ENCODE measurements at regions not wholly inside any gene's neighbourhood (a gene's known extent, or its start where the extent isn't known, plus 50 kb on each side); places are given as distances from the start of the nearest gene placed in this dataset.

DNA sequence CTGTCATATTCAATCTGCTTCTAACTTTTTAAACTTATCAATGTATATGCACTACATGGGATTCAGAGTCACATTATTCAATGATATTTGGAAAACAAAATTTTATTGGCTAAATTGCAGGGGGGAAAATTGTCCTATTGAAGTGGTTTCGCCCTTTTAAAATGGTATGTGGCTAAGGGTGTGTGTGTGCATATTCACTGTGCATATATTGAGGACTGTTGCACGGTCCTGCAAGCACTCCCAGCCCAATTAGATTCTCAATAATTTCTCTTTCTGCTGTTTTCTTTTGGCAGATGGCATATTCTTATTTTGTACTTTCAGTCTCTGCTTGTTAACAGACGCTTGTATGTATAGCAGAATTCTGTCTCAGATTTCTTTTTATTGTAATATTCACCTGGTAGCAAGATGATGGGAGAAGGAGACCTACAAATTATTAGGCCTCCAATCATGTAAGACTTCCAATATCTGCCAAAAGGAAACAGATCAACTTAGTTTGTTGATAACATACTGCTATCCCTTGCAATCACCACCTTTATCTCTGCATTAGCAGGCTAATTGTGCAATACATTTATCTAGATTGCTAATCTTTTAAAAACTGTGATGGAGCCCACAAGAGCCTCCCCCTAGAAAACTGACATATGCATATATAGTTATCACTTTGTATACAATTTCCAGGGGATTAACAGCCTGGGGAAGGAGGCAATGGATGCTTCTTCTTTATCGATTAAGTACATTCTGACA is 411.5 kb downstream of the PLK2 start:
- Histone ChIP-seq H3K9me3 (ENCODE audit: control extremely low read depth in 1 of 3, control insufficient read depth in 2 of 3, insufficient read depth in 1 of 3, low read length in 2 of 3) (peaks cover 0 to 2% (median 0%) of the 10 kb centered on the region in 3 donors), H3K79me2 (ENCODE audit: control insufficient read depth, insufficient read depth, low read length) (no peaks in the 10 kb centered on the region), H3K27me3 (replicated peaks in 1 of 4; ENCODE audit: control extremely low read depth in 1 of 4, control insufficient read depth in 3 of 4, insufficient read depth in 4 of 4, low read length in 3 of 4) (no peaks in the 10 kb centered on the region), H3K4me3 (ENCODE audit: control extremely low read depth in 1 of 5, extremely low read depth in 1 of 5, insufficient read depth in 1 of 5, low read depth in 2 of 5, low read length in 4 of 5) (no peak overlapping the region), H3K27ac (ENCODE audit: low read length in 2 of 2) (no peak overlapping the region), H3K9ac (ENCODE audit: low read length) (no peak overlapping the region), H3K4me1 (ENCODE audit: control insufficient read depth in 2 of 2, insufficient read depth in 2 of 2, low read length in 2 of 2) (no peaks in the 10 kb centered on the region), H3K36me3 (replicated peaks in 1 of 2; ENCODE audit: control extremely low read depth in 1 of 2, control insufficient read depth in 1 of 2, extremely low read depth in 1 of 2, insufficient read depth in 2 of 2, low read length in 1 of 2) (no peaks in the 10 kb centered on the region), H2AFZ (ENCODE audit: insufficient read depth, low read depth, low read length, poor library complexity, severe bottlenecking) (no peak overlapping the region), H4K20me1 (ENCODE audit: control insufficient read depth, insufficient read depth, low read length, poor library complexity, severe bottlenecking) (no peaks in the 10 kb centered on the region), H3K4me2 (replicated peaks; ENCODE audit: low read depth, low read length, poor library complexity, severe bottlenecking) (no peak overlapping the region)
- ChIA-PET CTCF (no interaction called here), POLR2A (no interaction called here)
- no CpG with 5 or more reads among the region's 4 CpGs for WGBS (ENCODE audit: insufficient coverage)
- Mint-ChIP-seq H3K27ac (no peak overlapping the region), H3K9me3 (ENCODE audit: insufficient read depth) (no peaks in the 10 kb centered on the region), H3K27me3 (no peaks in the 10 kb centered on the region), H3K4me1 (no peaks in the 10 kb centered on the region), H3K4me3 (no peak overlapping the region)
- ATAC-seq (ENCODE audit: low read depth), result no peak
- no peak for TF ChIP-seq EZH2 (IDR thresholded peaks at IDR 0.05; ENCODE audit: borderline replicate concordance, insufficient read depth, low read depth, low read length, poor library complexity, severe bottlenecking)
- TF ChIP-seq, protein P1, sequence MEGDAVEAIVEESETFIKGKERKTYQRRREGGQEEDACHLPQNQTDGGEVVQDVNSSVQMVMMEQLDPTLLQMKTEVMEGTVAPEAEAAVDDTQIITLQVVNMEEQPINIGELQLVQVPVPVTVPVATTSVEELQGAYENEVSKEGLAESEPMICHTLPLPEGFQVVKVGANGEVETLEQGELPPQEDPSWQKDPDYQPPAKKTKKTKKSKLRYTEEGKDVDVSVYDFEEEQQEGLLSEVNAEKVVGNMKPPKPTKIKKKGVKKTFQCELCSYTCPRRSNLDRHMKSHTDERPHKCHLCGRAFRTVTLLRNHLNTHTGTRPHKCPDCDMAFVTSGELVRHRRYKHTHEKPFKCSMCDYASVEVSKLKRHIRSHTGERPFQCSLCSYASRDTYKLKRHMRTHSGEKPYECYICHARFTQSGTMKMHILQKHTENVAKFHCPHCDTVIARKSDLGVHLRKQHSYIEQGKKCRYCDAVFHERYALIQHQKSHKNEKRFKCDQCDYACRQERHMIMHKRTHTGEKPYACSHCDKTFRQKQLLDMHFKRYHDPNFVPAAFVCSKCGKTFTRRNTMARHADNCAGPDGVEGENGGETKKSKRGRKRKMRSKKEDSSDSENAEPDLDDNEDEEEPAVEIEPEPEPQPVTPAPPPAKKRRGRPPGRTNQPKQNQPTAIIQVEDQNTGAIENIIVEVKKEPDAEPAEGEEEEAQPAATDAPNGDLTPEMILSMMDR (IDR thresholded peaks at IDR 0.05), result no peak
- no peak for DNase-seq
- intact Hi-C loops (cut with micrococcal nuclease), result no loop called here

DNA sequence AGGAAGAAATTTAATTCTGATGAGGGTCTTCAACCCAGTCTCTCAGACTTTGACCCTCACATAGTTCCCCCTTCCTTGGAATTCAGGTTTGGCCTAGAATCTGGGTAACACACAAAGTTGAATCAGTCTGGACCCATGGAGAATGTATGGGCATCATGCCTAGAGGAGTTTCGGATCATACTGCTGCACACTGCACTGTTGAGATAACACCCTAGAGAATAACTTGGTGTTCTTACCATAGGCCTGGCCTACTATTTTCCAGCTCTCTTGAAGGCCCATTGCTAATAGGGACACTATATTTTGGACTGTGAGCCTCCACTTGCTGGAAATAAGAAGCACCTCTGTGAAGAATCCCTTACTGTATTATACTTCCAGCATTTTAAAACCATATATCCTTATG is 413.5 kb downstream of the PLK2 start:
- H3K4me2 ChIP-seq (replicated peaks; ENCODE audit: low read depth, low read length, poor library complexity, severe bottlenecking), result no peak overlapping the region
- Mint-ChIP-seq H3K4me3 (no peak overlapping the region), H3K27ac (no peak overlapping the region), H3K4me1 (no peaks in the 10 kb centered on the region), H3K9me3 (ENCODE audit: insufficient read depth) (no peaks in the 10 kb centered on the region), H3K27me3 (no peaks in the 10 kb centered on the region)
- H3K79me2 ChIP-seq (ENCODE audit: control insufficient read depth, insufficient read depth, low read length), result no peaks in the 10 kb centered on the region
- no peak overlapping the region for H3K9ac ChIP-seq (ENCODE audit: low read length)
- ChIA-PET CTCF (no interaction called here), POLR2A (no interaction called here)
- no CpG with 5 or more reads among the region's 1 CpG for WGBS (ENCODE audit: insufficient coverage)
- H3K9me3 ChIP-seq (ENCODE audit: control extremely low read depth in 1 of 3, control insufficient read depth in 2 of 3, insufficient read depth in 1 of 3, low read length in 2 of 3), result peaks cover 0 to 2% (median 0%) of the 10 kb centered on the region in 3 donors
- DNase-seq (no peak), ATAC-seq (ENCODE audit: low read depth) (no peak)
- TF ChIP-seq EZH2 (IDR thresholded peaks at IDR 0.05; ENCODE audit: borderline replicate concordance, insufficient read depth, low read depth, low read length, poor library complexity, severe bottlenecking), result no peak
- TF ChIP-seq, protein P1 (IDR thresholded peaks at IDR 0.05), result no peak
- no peaks in the 10 kb centered on the region for H3K36me3 ChIP-seq (replicated peaks in 1 of 2; ENCODE audit: control extremely low read depth in 1 of 2, control insufficient read depth in 1 of 2, extremely low read depth in 1 of 2, insufficient read depth in 2 of 2, low read length in 1 of 2)
- H3K4me3 ChIP-seq (ENCODE audit: control extremely low read depth in 1 of 5, extremely low read depth in 1 of 5, insufficient read depth in 1 of 5, low read depth in 2 of 5, low read length in 4 of 5), result no peak overlapping the region
- intact Hi-C loops (cut with micrococcal nuclease), result no loop called here
- no peaks in the 10 kb centered on the region for H3K27me3 ChIP-seq (replicated peaks in 1 of 4; ENCODE audit: control extremely low read depth in 1 of 4, control insufficient read depth in 3 of 4, insufficient read depth in 4 of 4, low read length in 3 of 4)
- H2AFZ ChIP-seq (ENCODE audit: insufficient read depth, low read depth, low read length, poor library complexity, severe bottlenecking), result no peak overlapping the region
- no peak overlapping the region for H3K27ac ChIP-seq (ENCODE audit: low read length in 2 of 2)
- H4K20me1 ChIP-seq (ENCODE audit: control insufficient read depth, insufficient read depth, low read length, poor library complexity, severe bottlenecking), result no peaks in the 10 kb centered on the region
- no peaks in the 10 kb centered on the region for H3K4me1 ChIP-seq (ENCODE audit: control insufficient read depth in 2 of 2, insufficient read depth in 2 of 2, low read length in 2 of 2)
